Smooth muscle cell (in vitro differentiated cells): ENCODE measurements at regions not wholly inside any gene's neighbourhood (a gene's known extent, or its start where the extent isn't known, plus 50 kb on each side); places are given as distances from the start of the nearest gene placed in this dataset.

Experiments
- DNase-seq: peaks from one replicate; lab custom pipeline; 2025; ENCODE audit not compliant: unreplicated experiment; lab: John Stamatoyannopoulos, UW
- H2AFZ ChIP-seq: fragments of 200-600 bp; sonication (generic); 2 replicates; pipeline ENCODE4 v1.6.0; 2016; ENCODE audit warnings: antibody characterized with exemption, low read depth, mild to moderate bottlenecking
- H3F3A ChIP-seq: fragments of 200-600 bp; sonication (generic); 2 replicates; pipeline ENCODE4 v1.6.0; 2017; ENCODE audit warnings: antibody characterized with exemption, low read depth
- H3K27ac ChIP-seq: fragments of 200-600 bp; sonication (generic); 2 replicates; pipeline ENCODE4 v1.5.1; 2016; ENCODE audit warnings: low read depth, mild to moderate bottlenecking
- H3K27me3 ChIP-seq: fragments of 200-600 bp; sonication (generic); 2 replicates; pipeline ENCODE4 v1.6.1; 2016; ENCODE audit warnings: low read depth, mild to moderate bottlenecking
- H3K36me3 ChIP-seq: fragments of 200-600 bp; sonication (generic); 2 replicates; pipeline ENCODE4 v1.5.1; 2016; ENCODE audit warnings: low read depth
- H3K4me1 ChIP-seq: fragments of 200-600 bp; sonication (generic); 2 replicates; pipeline ENCODE4 v1.5.1; 2016; ENCODE audit warnings: low read depth
- H3K4me2 ChIP-seq: fragments of 200-600 bp; sonication (generic); 2 replicates; pipeline ENCODE4 v1.6.0; 2016; ENCODE audit warnings: mild to moderate bottlenecking
- H3K4me3 ChIP-seq: fragments of 200-600 bp; sonication (generic); 2 replicates; pipeline ENCODE4 v1.5.1; 2016; ENCODE audit warnings: mild to moderate bottlenecking
- H3K79me2 ChIP-seq: fragments of 200-600 bp; sonication (generic); 2 replicates; pipeline ENCODE4 v1.6.0; 2016; ENCODE audit warnings: low read depth, mild to moderate bottlenecking
- H3K9ac ChIP-seq: fragments of 200-600 bp; sonication (generic); 2 replicates; pipeline ENCODE4 v1.6.0; 2016; ENCODE audit warnings: low read depth
- H3K9me3 ChIP-seq: fragments of 200-600 bp; sonication (generic); replicated peaks from 2 replicates; pipeline ENCODE4 v1.5.1; 2016; ENCODE audit warnings: low read depth
- H4K20me1 ChIP-seq: fragments of 200-600 bp; sonication (generic); 2 replicates; pipeline ENCODE4 v1.6.0; 2016; ENCODE audit warnings: low read depth
- WGBS: methylation state at CpG from one replicate; pipeline ENCODE4 v1.1.7; 2016; ENCODE audit warnings: low lambda C conversion rate; 5-methylcytosine and 5-hydroxymethylcytosine counted together
- TF ChIP-seq, protein P1 (sequence below): fragments of 200-600 bp; sonication (generic); IDR thresholded peaks from 2 replicates; pipeline ENCODE4 v1.5.1; 2017; ENCODE audit warnings: borderline replicate concordance, mild to moderate bottlenecking, antibody characterized with exemption; ENCODE audit not compliant: insufficient read depth, poor library complexity, severe bottlenecking

DNA sequence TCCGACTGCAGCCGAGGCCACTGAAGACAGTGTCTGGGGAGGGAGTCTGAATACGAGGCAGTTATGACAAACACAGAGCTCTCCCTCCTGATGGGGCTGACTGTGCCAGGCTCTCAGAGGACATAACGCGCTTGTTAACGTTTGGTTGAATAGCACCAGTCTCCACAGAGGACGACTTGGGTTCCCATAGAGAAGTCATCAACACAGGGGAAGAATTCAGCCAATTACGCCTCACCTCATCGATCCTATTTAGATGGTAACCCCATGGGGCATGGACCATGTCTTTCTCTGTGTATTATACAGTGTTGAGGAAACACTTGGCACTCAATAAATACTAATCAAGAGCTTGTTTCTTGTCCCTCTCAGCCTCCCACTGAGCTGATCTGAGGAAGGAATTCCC lies 642.6 kb upstream of the LCORL start:
- H3K4me1 ChIP-seq, result no peaks in the 10 kb centered on the region
- no peak overlapping the region for H3K4me3 ChIP-seq
- H3K79me2 ChIP-seq, result no peaks in the 10 kb centered on the region
- no peak overlapping the region for H2AFZ ChIP-seq
- H3K27ac ChIP-seq, result no peak overlapping the region
- TF ChIP-seq, protein P1, sequence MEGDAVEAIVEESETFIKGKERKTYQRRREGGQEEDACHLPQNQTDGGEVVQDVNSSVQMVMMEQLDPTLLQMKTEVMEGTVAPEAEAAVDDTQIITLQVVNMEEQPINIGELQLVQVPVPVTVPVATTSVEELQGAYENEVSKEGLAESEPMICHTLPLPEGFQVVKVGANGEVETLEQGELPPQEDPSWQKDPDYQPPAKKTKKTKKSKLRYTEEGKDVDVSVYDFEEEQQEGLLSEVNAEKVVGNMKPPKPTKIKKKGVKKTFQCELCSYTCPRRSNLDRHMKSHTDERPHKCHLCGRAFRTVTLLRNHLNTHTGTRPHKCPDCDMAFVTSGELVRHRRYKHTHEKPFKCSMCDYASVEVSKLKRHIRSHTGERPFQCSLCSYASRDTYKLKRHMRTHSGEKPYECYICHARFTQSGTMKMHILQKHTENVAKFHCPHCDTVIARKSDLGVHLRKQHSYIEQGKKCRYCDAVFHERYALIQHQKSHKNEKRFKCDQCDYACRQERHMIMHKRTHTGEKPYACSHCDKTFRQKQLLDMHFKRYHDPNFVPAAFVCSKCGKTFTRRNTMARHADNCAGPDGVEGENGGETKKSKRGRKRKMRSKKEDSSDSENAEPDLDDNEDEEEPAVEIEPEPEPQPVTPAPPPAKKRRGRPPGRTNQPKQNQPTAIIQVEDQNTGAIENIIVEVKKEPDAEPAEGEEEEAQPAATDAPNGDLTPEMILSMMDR, result no peak
- H3K4me2 ChIP-seq, result no peak overlapping the region
- no peaks in the 10 kb centered on the region for H3K9me3 ChIP-seq
- H3K36me3 ChIP-seq, result no peaks in the 10 kb centered on the region
- WGBS, result 91% methylated on average over 9 of the region's 9 CpGs
- no peaks in the 10 kb centered on the region for H4K20me1 ChIP-seq
- H3K27me3 ChIP-seq, result no peaks in the 10 kb centered on the region
- H3K9ac ChIP-seq, result no peak overlapping the region
- no peak for DNase-seq
- H3F3A ChIP-seq, result no peaks in the 10 kb centered on the region

GRCh38 chr4:18645351-18645750 lies 623.8 kb upstream of the LCORL start:
- Histone ChIP-seq H3K36me3 (no peaks in the 10 kb centered on the region), H3K27ac (no peak overlapping the region), H2AFZ (no peak overlapping the region), H3K9me3 (no peaks in the 10 kb centered on the region), H4K20me1 (no peaks in the 10 kb centered on the region), H3K9ac (no peak overlapping the region), H3K4me2 (no peak overlapping the region), H3F3A (no peaks in the 10 kb centered on the region), H3K79me2 (no peaks in the 10 kb centered on the region), H3K4me3 (no peak overlapping the region), H3K4me1 (no peaks in the 10 kb centered on the region), H3K27me3 (no peaks in the 10 kb centered on the region)
- 59% methylated on average over 2 of the region's 2 CpGs for WGBS
- TF ChIP-seq, protein P1, result no peak
- DNase-seq, result no peak

- no peak overlapping the region for H2AFZ ChIP-seq
- H4K20me1 ChIP-seq, result no peaks in the 10 kb centered on the region
- no peak overlapping the region for H3K9ac ChIP-seq
- H3K4me3 ChIP-seq, result no peak overlapping the region
- H3K27ac ChIP-seq, result no peak overlapping the region
- DNase-seq, result no peak
- no peaks in the 10 kb centered on the region for H3F3A ChIP-seq
- no peaks in the 10 kb centered on the region for H3K79me2 ChIP-seq
- no peaks in the 10 kb centered on the region for H3K36me3 ChIP-seq
- no peaks in the 10 kb centered on the region for H3K27me3 ChIP-seq
- H3K4me2 ChIP-seq, result no peak overlapping the region
- TF ChIP-seq, protein P1, result no peak
- no peaks in the 10 kb centered on the region for H3K9me3 ChIP-seq
- H3K4me1 ChIP-seq, result no peaks in the 10 kb centered on the region
Observed at GRCh38 chr4:18641334-18641733, 619.8 kb upstream of the LCORL start.

DNA sequence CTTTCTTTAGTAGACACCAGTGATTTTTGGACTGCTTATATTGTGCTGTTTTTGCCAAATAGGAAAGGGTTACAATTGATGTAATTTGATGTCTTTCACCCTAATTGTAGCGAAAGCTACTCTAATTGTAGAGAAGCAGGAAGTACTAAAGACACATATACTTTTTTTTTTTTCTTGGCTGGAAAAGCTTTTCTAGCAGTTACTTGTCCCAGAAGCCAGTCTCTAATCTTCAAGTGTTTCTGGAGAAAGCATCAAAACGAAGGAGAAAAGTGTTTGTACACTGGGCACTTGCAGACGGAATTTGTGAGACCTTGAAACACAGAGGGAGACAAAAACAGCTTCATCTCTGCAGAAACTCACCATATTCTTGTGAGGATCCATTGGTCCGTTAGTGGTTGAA lies 616.5 kb upstream of the LCORL start:
- TF ChIP-seq, protein P1, result no peak

More for the DNA sequence above, 616.5 kb upstream of the LCORL start:
- Histone ChIP-seq H3K9ac (no peak overlapping the region), H3K27me3 (no peaks in the 10 kb centered on the region), H3K4me3 (no peak overlapping the region), H4K20me1 (no peaks in the 10 kb centered on the region), H3K79me2 (no peaks in the 10 kb centered on the region), H3K27ac (no peak overlapping the region), H3F3A (no peaks in the 10 kb centered on the region), H2AFZ (no peak overlapping the region), H3K9me3 (no peaks in the 10 kb centered on the region), H3K4me2 (no peak overlapping the region), H3K4me1 (no peaks in the 10 kb centered on the region), H3K36me3 (no peaks in the 10 kb centered on the region)
- no peak for DNase-seq
- 80% methylated on average over 4 of the region's 4 CpGs for WGBS
